ENCODE measurements at regions not wholly inside any gene's neighbourhood (a gene's known extent, or its start where the extent isn't known, plus 50 kb on each side); places are given as distances from the start of the nearest gene placed in this dataset.
A peak's percentile ranks its signal among the peaks of the same experiment; 100 is the strongest.

DNA sequence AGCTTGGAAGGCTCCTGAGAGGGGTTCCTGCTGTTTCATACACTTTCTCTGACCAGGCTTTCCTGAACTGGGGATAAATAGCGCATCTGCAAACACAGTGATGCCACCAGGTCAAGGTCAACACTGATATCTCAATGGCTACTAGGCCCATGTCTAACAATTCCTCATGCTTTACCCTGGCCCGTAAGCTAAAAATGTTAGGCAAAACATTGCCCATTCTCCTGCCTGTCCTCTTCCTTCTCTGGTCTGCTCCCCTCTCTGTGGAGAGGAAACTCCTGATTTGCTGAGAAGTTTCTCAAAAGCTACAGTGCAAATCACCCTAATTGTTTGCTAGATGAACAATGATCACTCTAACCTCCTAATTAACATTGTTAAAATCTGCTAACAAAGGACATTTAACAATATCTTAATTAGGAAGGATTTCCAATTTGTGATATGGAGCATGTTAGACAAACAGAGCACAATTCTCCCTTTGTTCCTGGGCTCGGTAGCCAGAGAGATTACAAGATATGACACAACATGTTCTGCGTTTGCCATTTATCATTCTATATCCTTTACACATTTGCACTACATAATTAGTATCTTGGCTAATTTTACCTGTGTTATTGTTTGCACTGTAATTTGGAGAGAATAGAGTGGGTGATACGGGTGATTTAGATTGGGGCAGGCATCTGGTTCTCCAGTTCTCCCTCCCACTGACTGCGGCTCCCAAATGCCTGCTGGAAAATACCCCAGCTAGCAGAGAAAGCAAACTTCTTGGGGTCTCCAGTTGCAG, 266.8 kb downstream of the CD83 start:
- CTCF ChIA-PET = interaction anchor here (0.5 to 1.4 kb wide), 4 partner anchors 13 to 1059 kb away, joined by 3 to 6 read pairs (median 4); no protein-coding TSS in a partner anchor
- no peaks in the 10 kb centered on the region for H3K36me3 ChIP-seq (ENCODE audit: control insufficient read depth in 2 of 2, insufficient read depth in 1 of 2, low read length in 2 of 2)
- no peak overlapping the region for H3K27ac ChIP-seq (ENCODE audit: extremely low read depth, low read depth, low read length)
- POLR2A ChIA-PET = no interaction called here
- no peak overlapping the region for H3K4me3 ChIP-seq (ENCODE audit: low read depth, low read length)
- TF ChIP-seq, protein P1, sequence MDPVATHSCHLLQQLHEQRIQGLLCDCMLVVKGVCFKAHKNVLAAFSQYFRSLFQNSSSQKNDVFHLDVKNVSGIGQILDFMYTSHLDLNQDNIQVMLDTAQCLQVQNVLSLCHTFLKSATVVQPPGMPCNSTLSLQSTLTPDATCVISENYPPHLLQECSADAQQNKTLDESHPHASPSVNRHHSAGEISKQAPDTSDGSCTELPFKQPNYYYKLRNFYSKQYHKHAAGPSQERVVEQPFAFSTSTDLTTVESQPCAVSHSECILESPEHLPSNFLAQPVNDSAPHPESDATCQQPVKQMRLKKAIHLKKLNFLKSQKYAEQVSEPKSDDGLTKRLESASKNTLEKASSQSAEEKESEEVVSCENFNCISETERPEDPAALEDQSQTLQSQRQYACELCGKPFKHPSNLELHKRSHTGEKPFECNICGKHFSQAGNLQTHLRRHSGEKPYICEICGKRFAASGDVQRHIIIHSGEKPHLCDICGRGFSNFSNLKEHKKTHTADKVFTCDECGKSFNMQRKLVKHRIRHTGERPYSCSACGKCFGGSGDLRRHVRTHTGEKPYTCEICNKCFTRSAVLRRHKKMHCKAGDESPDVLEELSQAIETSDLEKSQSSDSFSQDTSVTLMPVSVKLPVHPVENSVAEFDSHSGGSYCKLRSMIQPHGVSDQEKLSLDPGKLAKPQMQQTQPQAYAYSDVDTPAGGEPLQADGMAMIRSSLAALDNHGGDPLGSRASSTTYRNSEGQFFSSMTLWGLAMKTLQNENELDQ (tag by site-specific recombination; IDR thresholded peaks at IDR 0.05; ENCODE audit: low read depth) = no peak
- peak; percentile 95 for TF ChIP-seq SP7 (tag by site-specific recombination; IDR thresholded peaks at IDR 0.05)
- H3K4me1 ChIP-seq (ENCODE audit: control insufficient read depth, insufficient read depth, low read length) = 0 out of 2 replicates have a peak, but pooled peaks cover 3% of the 10 kb centered on the region
- no peaks in the 10 kb centered on the region for H3K9me3 ChIP-seq (ENCODE audit: control insufficient read depth, insufficient read depth, low read depth, low read length)

DNA sequence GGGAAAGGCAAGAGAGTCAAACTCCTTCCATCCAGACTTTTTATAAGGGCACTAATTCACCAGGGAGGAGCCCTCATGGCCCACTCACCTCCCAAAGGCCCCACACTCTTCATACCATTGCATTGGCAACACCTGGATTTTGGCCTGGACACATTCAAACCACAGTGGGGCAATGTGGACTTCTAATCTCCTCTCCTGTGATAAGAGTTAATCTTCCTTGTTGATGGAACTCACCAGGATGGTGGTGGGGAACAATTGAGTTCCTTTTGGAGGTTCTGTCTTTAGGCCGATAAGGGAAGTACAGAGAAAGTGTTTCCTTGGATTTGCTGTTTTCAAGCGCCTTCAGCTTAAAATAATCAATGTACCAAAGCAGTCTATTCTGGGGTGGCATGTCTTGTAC, 268.7 kb downstream of the CD83 start:
- no peak overlapping the region for H3K27ac ChIP-seq (ENCODE audit: extremely low read depth, low read depth, low read length)
- peaks cover 6% of the 10 kb centered on the region; the same call in 1 of the 2 replicates for H3K4me1 ChIP-seq (ENCODE audit: control insufficient read depth, insufficient read depth, low read length)
- H3K9me3 ChIP-seq (ENCODE audit: control insufficient read depth, insufficient read depth, low read depth, low read length) = no peaks in the 10 kb centered on the region
- no peaks in the 10 kb centered on the region for H3K36me3 ChIP-seq (ENCODE audit: control insufficient read depth in 2 of 2, insufficient read depth in 1 of 2, low read length in 2 of 2)
- ChIA-PET CTCF (interaction anchor here (0.6 to 0.7 kb wide), 2 partner anchors 231 to 321 kb away, joined by 3 to 5 read pairs; no protein-coding TSS in a partner anchor), POLR2A (no interaction called here)
- no peak overlapping the region for H3K4me3 ChIP-seq (ENCODE audit: low read depth, low read length)
- no peak for TF ChIP-seq ZNF768 (tag by site-specific recombination; IDR thresholded peaks at IDR 0.05)
- TF ChIP-seq, protein P2, sequence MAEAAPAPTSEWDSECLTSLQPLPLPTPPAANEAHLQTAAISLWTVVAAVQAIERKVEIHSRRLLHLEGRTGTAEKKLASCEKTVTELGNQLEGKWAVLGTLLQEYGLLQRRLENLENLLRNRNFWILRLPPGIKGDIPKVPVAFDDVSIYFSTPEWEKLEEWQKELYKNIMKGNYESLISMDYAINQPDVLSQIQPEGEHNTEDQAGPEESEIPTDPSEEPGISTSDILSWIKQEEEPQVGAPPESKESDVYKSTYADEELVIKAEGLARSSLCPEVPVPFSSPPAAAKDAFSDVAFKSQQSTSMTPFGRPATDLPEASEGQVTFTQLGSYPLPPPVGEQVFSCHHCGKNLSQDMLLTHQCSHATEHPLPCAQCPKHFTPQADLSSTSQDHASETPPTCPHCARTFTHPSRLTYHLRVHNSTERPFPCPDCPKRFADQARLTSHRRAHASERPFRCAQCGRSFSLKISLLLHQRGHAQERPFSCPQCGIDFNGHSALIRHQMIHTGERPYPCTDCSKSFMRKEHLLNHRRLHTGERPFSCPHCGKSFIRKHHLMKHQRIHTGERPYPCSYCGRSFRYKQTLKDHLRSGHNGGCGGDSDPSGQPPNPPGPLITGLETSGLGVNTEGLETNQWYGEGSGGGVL (tag by site-specific recombination; IDR thresholded peaks at IDR 0.05) = no peak

DNA sequence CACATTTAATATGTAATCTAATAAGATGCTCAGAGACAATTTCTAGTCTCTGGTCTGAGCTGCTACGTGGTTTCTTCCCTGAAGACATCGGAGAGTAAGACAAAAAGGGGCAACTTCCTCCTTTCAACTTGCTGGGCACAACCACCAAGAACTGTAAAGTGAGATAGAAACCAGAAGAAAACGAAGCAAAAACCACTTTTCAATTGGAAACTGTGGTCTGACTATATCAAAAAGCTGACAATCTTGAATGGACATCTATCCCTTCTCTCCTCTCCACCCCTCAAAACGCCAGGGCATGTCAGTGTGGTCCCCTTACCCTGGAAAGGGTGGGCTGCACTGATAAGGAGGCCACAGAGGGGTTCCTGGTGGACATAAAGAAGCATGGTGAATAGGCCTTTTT, 269.1 kb downstream of the CD83 start:
- Histone ChIP-seq H3K4me1 (ENCODE audit: control insufficient read depth, insufficient read depth, low read length) (peaks cover 6% of the 10 kb centered on the region; the same call in 1 of the 2 replicates), H3K4me3 (ENCODE audit: low read depth, low read length) (no peak overlapping the region), H3K27ac (ENCODE audit: extremely low read depth, low read depth, low read length) (no peak overlapping the region), H3K9me3 (ENCODE audit: control insufficient read depth, insufficient read depth, low read depth, low read length) (no peaks in the 10 kb centered on the region), H3K36me3 (ENCODE audit: control insufficient read depth in 2 of 2, insufficient read depth in 1 of 2, low read length in 2 of 2) (no peaks in the 10 kb centered on the region)
- POLR2A ChIA-PET = no interaction called here
- no peak for TF ChIP-seq HOXD13 (CRISPR knock-in tag; IDR thresholded peaks at IDR 0.05; ENCODE audit: borderline replicate concordance)
- TF ChIP-seq ZNF114 (tag by site-specific recombination; IDR thresholded peaks at IDR 0.05) = no peak
- no peak for TF ChIP-seq ZNF404 (tag by site-specific recombination; IDR thresholded peaks at IDR 0.05)
- no peak for TF ChIP-seq MEIS1 (CRISPR knock-in tag; IDR thresholded peaks at IDR 0.05; ENCODE audit: borderline replicate concordance)
- no peak for TF ChIP-seq ZNF571 (tag by site-specific recombination; IDR thresholded peaks at IDR 0.05)
- no peak for TF ChIP-seq ZNF707 (tag by site-specific recombination; IDR thresholded peaks at IDR 0.05)
- TF ChIP-seq, protein P3, sequence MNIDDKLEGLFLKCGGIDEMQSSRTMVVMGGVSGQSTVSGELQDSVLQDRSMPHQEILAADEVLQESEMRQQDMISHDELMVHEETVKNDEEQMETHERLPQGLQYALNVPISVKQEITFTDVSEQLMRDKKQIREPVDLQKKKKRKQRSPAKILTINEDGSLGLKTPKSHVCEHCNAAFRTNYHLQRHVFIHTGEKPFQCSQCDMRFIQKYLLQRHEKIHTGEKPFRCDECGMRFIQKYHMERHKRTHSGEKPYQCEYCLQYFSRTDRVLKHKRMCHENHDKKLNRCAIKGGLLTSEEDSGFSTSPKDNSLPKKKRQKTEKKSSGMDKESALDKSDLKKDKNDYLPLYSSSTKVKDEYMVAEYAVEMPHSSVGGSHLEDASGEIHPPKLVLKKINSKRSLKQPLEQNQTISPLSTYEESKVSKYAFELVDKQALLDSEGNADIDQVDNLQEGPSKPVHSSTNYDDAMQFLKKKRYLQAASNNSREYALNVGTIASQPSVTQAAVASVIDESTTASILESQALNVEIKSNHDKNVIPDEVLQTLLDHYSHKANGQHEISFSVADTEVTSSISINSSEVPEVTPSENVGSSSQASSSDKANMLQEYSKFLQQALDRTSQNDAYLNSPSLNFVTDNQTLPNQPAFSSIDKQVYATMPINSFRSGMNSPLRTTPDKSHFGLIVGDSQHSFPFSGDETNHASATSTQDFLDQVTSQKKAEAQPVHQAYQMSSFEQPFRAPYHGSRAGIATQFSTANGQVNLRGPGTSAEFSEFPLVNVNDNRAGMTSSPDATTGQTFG (tag by site-specific recombination; IDR thresholded peaks at IDR 0.05; ENCODE audit: borderline replicate concordance) = no peak
- TF ChIP-seq ZNF510 (tag by site-specific recombination; IDR thresholded peaks at IDR 0.05; ENCODE audit: insufficient replicate concordance) = no peak
- TF ChIP-seq ZNF600 (tag by site-specific recombination; IDR thresholded peaks at IDR 0.05) = no peak
- TF ChIP-seq ZNF768 (tag by site-specific recombination; IDR thresholded peaks at IDR 0.05) = no peak
- TF ChIP-seq ZFP69B (tag by site-specific recombination; IDR thresholded peaks at IDR 0.05) = no peak
- TF ChIP-seq HOXA7 (CRISPR knock-in tag; IDR thresholded peaks at IDR 0.05; ENCODE audit: borderline replicate concordance) = no peak
- TF ChIP-seq, protein P2 (tag by site-specific recombination; IDR thresholded peaks at IDR 0.05) = no peak
- TF ChIP-seq ZBTB8A (tag by site-specific recombination; IDR thresholded peaks at IDR 0.05) = no peak
- CTCF ChIA-PET = interaction anchor here (0.6 to 0.7 kb wide), 2 partner anchors 231 to 321 kb away, joined by 3 to 5 read pairs; no protein-coding TSS in a partner anchor
